Skeletal muscle tissue (tissue), 3 donors: ENCODE measurements at regions not wholly inside any gene's neighbourhood (a gene's known extent, or its start where the extent isn't known, plus 50 kb on each side); places are given as distances from the start of the nearest gene placed in this dataset.
"Not testable (repeated sequence)": the region's sequence is repeated elsewhere in the genome, so short reads cannot be mapped to it uniquely, and the experiment has no call there.

Experiments used
- H3K27ac ChIP-seq: one replicate; pipeline ENCODE4 v1.7.0; 2013; ENCODE audit warnings: mild to moderate bottlenecking, low read depth, low read length, inconsistent platforms
- H3K27me3 ChIP-seq, 3 donors: one replicate each; pipeline ENCODE4 v1.7.0; 2013; ENCODE audit warnings: low read length in 3 of 3; ENCODE audit not compliant: control insufficient read depth in 3 of 3, insufficient read depth in 3 of 3
- H3K36me3 ChIP-seq, 3 donors: one replicate each; pipeline ENCODE4 v1.7.0; 2013; ENCODE audit warnings: low read length in 3 of 3; ENCODE audit not compliant: control insufficient read depth in 3 of 3, insufficient read depth in 3 of 3
- H3K4me1 ChIP-seq, 3 donors: one replicate each; pipeline ENCODE4 v1.7.0; 2013; ENCODE audit warnings: low read length in 3 of 3, mild to moderate bottlenecking in 3 of 3; ENCODE audit not compliant: control insufficient read depth in 3 of 3, insufficient read depth in 3 of 3
- H3K4me3 ChIP-seq, 3 donors: one replicate each; pipeline ENCODE4 v1.7.0; 2013; ENCODE audit warnings: low read length in 3 of 3
- H3K9ac ChIP-seq, 3 donors: one replicate each; pipeline ENCODE4 v1.7.0; 2013; ENCODE audit warnings: low read length in 3 of 3, mild to moderate bottlenecking in 3 of 3, moderate library complexity in 2 of 3, low read depth in 1 of 3
- H3K9me3 ChIP-seq, 3 donors: one replicate each; pipeline ENCODE4 v1.7.0; 2013; ENCODE audit warnings: low read length in 3 of 3; ENCODE audit not compliant: control insufficient read depth in 3 of 3
- donor health status: Osteomylitis.

GRCh38 chr14:25303934-25304333 is 254.0 kb upstream of the STXBP6 start:
- Histone ChIP-seq H3K9me3 (no peaks in the 10 kb centered on the region), H3K4me3 (no peak overlapping the region), H3K9ac (no peak overlapping the region), H3K36me3 (no peaks in the 10 kb centered on the region), H3K4me1 (no peaks in the 10 kb centered on the region), H3K27ac (no peak overlapping the region), H3K27me3 (no peaks in the 10 kb centered on the region)

GRCh38 chr14:25298238-25298637 is 248.3 kb upstream of the STXBP6 start:
- Histone ChIP-seq H3K27ac (no peak overlapping the region), H3K4me1 (no peaks in the 10 kb centered on the region), H3K9me3 (no peaks in the 10 kb centered on the region), H3K4me3 (no peak overlapping the region), H3K27me3 (no peaks in the 10 kb centered on the region), H3K9ac (no peak overlapping the region), H3K36me3 (no peaks in the 10 kb centered on the region)

- H3K4me1 ChIP-seq, H3K36me3 ChIP-seq, H3K27ac ChIP-seq, H3K9me3 ChIP-seq, H3K9ac ChIP-seq, H3K27me3 ChIP-seq, H3K4me3 ChIP-seq: not testable (repeated sequence)
These were observed 240.2 kb upstream of the STXBP6 start for GRCh38 chr14:25290154-25290553.

- Histone ChIP-seq H3K4me3 (no peak overlapping the region), H3K4me1 (no peaks in the 10 kb centered on the region), H3K36me3 (no peaks in the 10 kb centered on the region), H3K9ac (no peak overlapping the region), H3K9me3 (no peaks in the 10 kb centered on the region), H3K27ac (no peak overlapping the region), H3K27me3 (no peaks in the 10 kb centered on the region)
These were observed 224.6 kb upstream of the STXBP6 start for GRCh38 chr14:25274529-25274928.

- H3K27me3 ChIP-seq: no peaks in the 10 kb centered on the region
- no peak overlapping the region for H3K9ac ChIP-seq
- no peaks in the 10 kb centered on the region for H3K36me3 ChIP-seq
- no peak overlapping the region for H3K4me3 ChIP-seq
- H3K4me1 ChIP-seq: no peaks in the 10 kb centered on the region
- no peaks in the 10 kb centered on the region for H3K9me3 ChIP-seq
- no peak overlapping the region for H3K27ac ChIP-seq
These were observed 217.2 kb upstream of the STXBP6 start for GRCh38 chr14:25267186-25267585.

- no peaks in the 10 kb centered on the region for H3K36me3 ChIP-seq
- H3K9me3 ChIP-seq: no peaks in the 10 kb centered on the region
- H3K9ac ChIP-seq: no peak overlapping the region
- H3K27ac ChIP-seq: no peak overlapping the region
- H3K4me3 ChIP-seq: no peak overlapping the region
- no peaks in the 10 kb centered on the region for H3K27me3 ChIP-seq
- H3K4me1 ChIP-seq: no peaks in the 10 kb centered on the region
These were observed 209.5 kb upstream of the STXBP6 start for GRCh38 chr14:25259470-25259869.

GRCh38 chr14:25252793-25253192 is 202.8 kb upstream of the STXBP6 start:
- Histone ChIP-seq H3K9me3 (no peaks in the 10 kb centered on the region), H3K4me1 (no peaks in the 10 kb centered on the region), H3K4me3 (no peak overlapping the region), H3K9ac (no peak overlapping the region), H3K36me3 (no peaks in the 10 kb centered on the region), H3K27me3 (no peaks in the 10 kb centered on the region), H3K27ac (no peak overlapping the region)

GRCh38 chr14:25250516-25250915 is 200.6 kb upstream of the STXBP6 start:
- no peak overlapping the region for H3K4me3 ChIP-seq
- H3K36me3 ChIP-seq: no peaks in the 10 kb centered on the region
- H3K27me3 ChIP-seq: no peaks in the 10 kb centered on the region
- no peaks in the 10 kb centered on the region for H3K9me3 ChIP-seq
- no peak overlapping the region for H3K27ac ChIP-seq
- no peaks in the 10 kb centered on the region for H3K4me1 ChIP-seq
- H3K9ac ChIP-seq: no peak overlapping the region

- Histone ChIP-seq H3K27ac (no peak overlapping the region), H3K4me1 (no peaks in the 10 kb centered on the region)
These were observed 197.7 kb upstream of the STXBP6 start for GRCh38 chr14:25247609-25248008.

GRCh38 chr14:25246751-25247150 is 196.8 kb upstream of the STXBP6 start:
- H3K36me3 ChIP-seq: no peaks in the 10 kb centered on the region
- H3K9ac ChIP-seq: no peak overlapping the region
- no peak overlapping the region for H3K27ac ChIP-seq

More at GRCh38 chr14:25247609-25248008, 197.7 kb upstream of the STXBP6 start:
- H3K4me3 ChIP-seq: no peak overlapping the region
- no peaks in the 10 kb centered on the region for H3K27me3 ChIP-seq
- no peaks in the 10 kb centered on the region for H3K9me3 ChIP-seq
- no peak overlapping the region for H3K9ac ChIP-seq
- H3K36me3 ChIP-seq: no peaks in the 10 kb centered on the region

GRCh38 chr14:25239170-25239569 is 189.2 kb upstream of the STXBP6 start:
- Histone ChIP-seq H3K9ac (no peak overlapping the region), H3K4me1 (no peaks in the 10 kb centered on the region), H3K4me3 (no peak overlapping the region), H3K36me3 (no peaks in the 10 kb centered on the region), H3K27me3 (no peaks in the 10 kb centered on the region), H3K9me3 (no peaks in the 10 kb centered on the region), H3K27ac (no peak overlapping the region)

More at GRCh38 chr14:25246751-25247150, 196.8 kb upstream of the STXBP6 start:
- Histone ChIP-seq H3K9me3 (no peaks in the 10 kb centered on the region), H3K4me1 (no peaks in the 10 kb centered on the region), H3K4me3 (no peak overlapping the region), H3K27me3 (no peaks in the 10 kb centered on the region)
